GM18507 (cell line): ENCODE measurements at regions not wholly inside any gene's neighbourhood (a gene's known extent, or its start where the extent isn't known, plus 50 kb on each side); places are given as distances from the start of the nearest gene placed in this dataset.

Experiments used
- DNase-seq: peaks from one replicate; pipeline ENCODE4 v3.0.0; 2011; ENCODE audit warnings: low read depth; ENCODE audit not compliant: insufficient read length; ENCODE audit errors: extremely low spot score
- FAIRE-seq: peaks from 2 replicates; lab custom pipeline; 2011; peaks lifted over from hg19 to GRCh38; lab: Jason Lieb, UNC

DNA sequence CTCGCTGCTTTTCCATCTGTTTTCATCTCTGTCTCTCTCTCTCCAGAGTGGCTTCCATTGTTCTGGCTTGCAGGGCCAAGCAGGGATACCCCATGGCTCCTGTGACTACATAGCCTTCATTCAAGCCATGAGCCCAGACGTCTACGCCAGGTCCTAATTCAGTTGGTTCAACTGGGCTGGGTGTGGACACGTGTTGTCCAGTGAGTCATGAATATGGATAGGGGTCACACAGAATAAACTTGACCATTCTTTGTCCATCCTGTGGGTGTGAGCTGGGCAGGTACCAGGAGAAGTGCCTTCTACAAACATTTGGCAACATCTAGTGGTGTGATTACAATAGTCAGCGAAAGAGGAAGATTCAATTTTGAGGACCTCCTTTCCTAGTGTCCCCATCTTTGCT lies 96.9 kb upstream of the ARMC2 start:
- FAIRE-seq (no peak), DNase-seq (no peak)

DNA sequence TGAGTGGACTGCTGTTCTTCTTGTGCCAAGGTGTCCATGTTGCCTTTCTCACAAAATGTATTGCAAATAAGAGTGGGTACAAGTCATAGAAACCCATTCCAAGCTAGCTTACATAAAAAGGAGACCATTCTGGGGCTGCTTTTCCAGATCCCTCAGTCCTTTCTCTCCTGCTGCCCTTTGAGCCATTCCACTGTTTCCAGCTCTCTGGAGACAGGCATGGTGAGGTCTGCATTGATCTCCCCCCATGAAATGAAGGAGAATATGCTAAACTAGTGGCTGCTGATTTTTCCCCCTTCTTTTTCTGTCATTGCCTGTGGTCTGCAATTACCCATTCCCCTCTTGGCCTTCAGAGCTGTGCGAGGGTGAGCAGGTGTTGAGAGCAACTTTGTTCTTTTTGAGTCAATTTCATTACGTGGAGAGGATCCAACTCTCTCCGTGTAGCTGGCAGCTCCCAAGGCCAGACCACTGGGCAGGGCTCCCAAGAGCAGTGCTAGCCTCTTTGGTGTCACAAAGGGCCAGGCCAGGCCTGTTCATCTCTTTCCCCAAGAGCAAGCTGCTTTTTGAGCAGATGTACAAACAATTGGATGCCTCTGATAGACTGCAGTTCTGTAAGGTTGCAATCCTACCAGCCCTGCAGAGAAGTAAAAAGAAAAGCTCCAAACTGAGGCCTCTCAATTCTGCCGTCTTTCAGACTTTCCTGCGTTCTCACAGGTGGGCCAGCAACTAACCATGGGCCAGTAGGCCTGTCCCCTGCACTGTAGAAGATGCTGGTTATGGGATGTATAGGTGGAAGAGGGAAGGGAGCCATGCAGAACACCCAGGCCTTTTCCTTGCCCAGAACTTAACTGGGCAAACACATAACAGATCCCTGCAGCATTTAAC lies 96.1 kb upstream of the ARMC2 start:
- FAIRE-seq (no peak), DNase-seq (no peak)

- DNase-seq = no peak
- FAIRE-seq = no peak
Measured at GRCh38 chr6:108752733-108753590, 95.3 kb upstream of the ARMC2 start.

- FAIRE-seq = no peak
- DNase-seq = no peak
Measured at GRCh38 chr6:108755257-108756240, 92.7 kb upstream of the ARMC2 start.

DNA sequence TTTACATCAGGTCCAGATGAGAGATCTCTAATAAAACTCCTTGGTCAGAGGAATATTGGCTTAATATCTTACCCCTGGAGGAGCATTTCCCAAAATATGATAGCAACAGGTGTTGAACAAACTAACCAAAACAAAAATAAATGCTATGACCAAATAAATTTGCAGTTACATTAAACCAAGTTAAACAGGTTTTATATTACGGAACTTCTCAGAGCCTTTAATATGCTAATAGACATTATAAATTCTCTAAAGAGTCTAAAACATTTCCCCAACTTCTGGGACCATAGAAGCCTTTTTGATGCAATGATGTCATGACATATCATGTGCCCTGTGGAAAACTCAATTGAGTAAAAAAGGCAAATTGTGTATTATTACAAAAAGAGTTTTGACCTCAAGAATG lies 90.9 kb upstream of the ARMC2 start:
- FAIRE-seq (no peak), DNase-seq (no peak)

DNA sequence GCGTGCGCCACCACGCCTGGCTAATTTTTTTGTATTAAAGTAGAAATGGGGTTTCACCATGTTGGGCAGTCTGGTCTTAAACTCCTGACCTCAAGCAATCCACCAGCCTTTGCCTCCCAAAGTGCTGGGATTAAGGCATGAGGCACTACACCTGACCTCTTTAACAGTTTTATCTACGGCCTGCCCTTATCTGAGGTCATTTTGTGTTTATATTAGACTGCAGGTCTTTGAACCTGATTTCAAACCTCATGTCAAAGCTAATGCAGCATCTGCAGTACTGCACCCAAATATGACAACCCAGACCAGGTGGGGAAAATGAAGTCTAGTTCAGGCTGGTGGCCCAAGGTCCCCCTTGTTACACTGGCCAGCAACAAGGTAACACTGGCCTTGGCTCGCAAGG lies 89.3 kb upstream of the ARMC2 start:
- FAIRE-seq = no peak
- DNase-seq = no peak

- FAIRE-seq (no peak), DNase-seq (no peak)
Measured at GRCh38 chr6:108760126-108761050, 87.8 kb upstream of the ARMC2 start.

GRCh38 chr6:108762394-108762793 lies 85.8 kb upstream of the ARMC2 start:
- no peak for FAIRE-seq
- no peak for DNase-seq

- FAIRE-seq (no peak), DNase-seq (no peak)
Measured at GRCh38 chr6:108763931-108764579, 84.2 kb upstream of the ARMC2 start.

- DNase-seq (no peak), FAIRE-seq (no peak)
Measured at GRCh38 chr6:108764580-108764950, 83.7 kb upstream of the ARMC2 start.

- no peak for FAIRE-seq
- DNase-seq = no peak
Measured at GRCh38 chr6:108765495-108765894, 82.7 kb upstream of the ARMC2 start.

GRCh38 chr6:108766419-108766818 lies 81.8 kb upstream of the ARMC2 start:
- FAIRE-seq (no peak), DNase-seq (no peak)

- DNase-seq (no peak), FAIRE-seq (no peak)
Measured at GRCh38 chr6:108766886-108767285, 81.3 kb upstream of the ARMC2 start.

- no peak for DNase-seq
- FAIRE-seq = no peak
Measured at GRCh38 chr6:108767418-108768165, 80.6 kb upstream of the ARMC2 start.

DNA sequence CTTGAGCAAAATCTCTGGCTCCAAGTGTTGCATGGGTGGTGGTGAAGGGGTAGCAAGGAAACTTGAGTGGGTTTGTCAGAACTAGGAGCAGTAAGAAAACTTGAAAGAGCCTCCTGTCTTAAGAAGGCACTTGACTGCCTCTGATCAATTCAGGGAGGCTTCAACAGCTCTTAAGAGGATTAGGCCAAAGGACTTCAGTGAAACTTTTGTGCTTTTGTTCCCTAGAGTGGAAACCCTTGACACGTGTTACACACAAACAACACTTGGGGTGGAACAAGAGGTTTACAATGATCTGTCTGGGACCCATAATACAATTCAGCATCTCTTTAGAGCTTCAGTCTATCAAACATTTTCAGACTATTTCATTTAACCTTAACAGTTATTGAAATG lies 80.1 kb upstream of the ARMC2 start:
- FAIRE-seq = no peak
- no peak for DNase-seq

- DNase-seq (no peak), FAIRE-seq (no peak)
Measured at GRCh38 chr6:108768792-108769524, 79.3 kb upstream of the ARMC2 start.

GRCh38 chr6:108771421-108771820 lies 76.8 kb upstream of the ARMC2 start:
- no peak for DNase-seq
- no peak for FAIRE-seq
